ENCODE measurements at regions not wholly inside any gene's neighbourhood (a gene's known extent, or its start where the extent isn't known, plus 50 kb on each side); places are given as distances from the start of the nearest gene placed in this dataset.

- H3K9ac ChIP-seq (ENCODE audit: insufficient read length), result no peak overlapping the region
- H3K27ac ChIP-seq, result no peak overlapping the region
- no peak overlapping the region for H3K4me3 ChIP-seq
- H3K9me3 ChIP-seq (ENCODE audit: low read depth, low read length), result no peaks in the 10 kb centered on the region
- no peak for TF ChIP-seq FOXP2 (optimal IDR thresholded peaks at IDR 0.05; ENCODE audit: control extremely low read depth, extremely low read length, insufficient read depth)
- TF ChIP-seq EZH2 (IDR thresholded peaks at IDR 0.05), result no peak
- TF ChIP-seq POLR2AphosphoS5 (IDR thresholded peaks at IDR 0.05; ENCODE audit: borderline replicate concordance, low read depth, low read length), result no peak
- DNase-seq (ENCODE audit: low read depth, low spot score), result no peak
- no peaks in the 10 kb centered on the region for H3K36me3 ChIP-seq (ENCODE audit: insufficient read depth, low read length)
Measured at GRCh38 chrX:14406225-14406624, 123.1 kb upstream of the GLRA2 start.

GRCh38 chrX:14398725-14399124, 130.6 kb upstream of the GLRA2 start:
- H3K36me3 ChIP-seq (ENCODE audit: insufficient read depth, low read length), result no peaks in the 10 kb centered on the region
- no peak for DNase-seq (ENCODE audit: low read depth, low spot score)
- H3K4me3 ChIP-seq, result no peak overlapping the region
- no peak overlapping the region for H3K9ac ChIP-seq (ENCODE audit: insufficient read length)
- no peak overlapping the region for H3K27ac ChIP-seq
- no peaks in the 10 kb centered on the region for H3K9me3 ChIP-seq (ENCODE audit: low read depth, low read length)
- TF ChIP-seq EZH2 (IDR thresholded peaks at IDR 0.05) (no peak), POLR2AphosphoS5 (IDR thresholded peaks at IDR 0.05; ENCODE audit: borderline replicate concordance, low read depth, low read length) (no peak), FOXP2 (optimal IDR thresholded peaks at IDR 0.05; ENCODE audit: control extremely low read depth, extremely low read length, insufficient read depth) (no peak)

- H3K36me3 ChIP-seq (ENCODE audit: insufficient read depth, low read length), result no peaks in the 10 kb centered on the region
- TF ChIP-seq FOXP2 (optimal IDR thresholded peaks at IDR 0.05; ENCODE audit: control extremely low read depth, extremely low read length, insufficient read depth) (no peak), EZH2 (IDR thresholded peaks at IDR 0.05) (no peak), POLR2AphosphoS5 (IDR thresholded peaks at IDR 0.05; ENCODE audit: borderline replicate concordance, low read depth, low read length) (no peak)
Measured at GRCh38 chrX:14389682-14390081, 139.7 kb upstream of the GLRA2 start.

GRCh38 chrX:14386981-14387380, 142.4 kb upstream of the GLRA2 start:
- H3K9ac ChIP-seq (ENCODE audit: insufficient read length), result no peak overlapping the region
- H3K36me3 ChIP-seq (ENCODE audit: insufficient read depth, low read length), result no peaks in the 10 kb centered on the region
- no peak overlapping the region for H3K27ac ChIP-seq
- TF ChIP-seq EZH2 (IDR thresholded peaks at IDR 0.05) (no peak), FOXP2 (optimal IDR thresholded peaks at IDR 0.05; ENCODE audit: control extremely low read depth, extremely low read length, insufficient read depth) (no peak), POLR2AphosphoS5 (IDR thresholded peaks at IDR 0.05; ENCODE audit: borderline replicate concordance, low read depth, low read length) (no peak)
- no peak for DNase-seq (ENCODE audit: low read depth, low spot score)
- H3K9me3 ChIP-seq (ENCODE audit: low read depth, low read length), result no peaks in the 10 kb centered on the region
- H3K4me3 ChIP-seq, result no peak overlapping the region

More at GRCh38 chrX:14389682-14390081, 139.7 kb upstream of the GLRA2 start:
- Histone ChIP-seq H3K27ac (no peak overlapping the region), H3K9ac (ENCODE audit: insufficient read length) (no peak overlapping the region), H3K9me3 (ENCODE audit: low read depth, low read length) (no peaks in the 10 kb centered on the region), H3K4me3 (no peak overlapping the region)
- DNase-seq (ENCODE audit: low read depth, low spot score), result no peak

GRCh38 chrX:14380044-14380443, 149.3 kb upstream of the GLRA2 start:
- no peak overlapping the region for H3K9ac ChIP-seq (ENCODE audit: insufficient read length)
- no peak for TF ChIP-seq POLR2AphosphoS5 (IDR thresholded peaks at IDR 0.05; ENCODE audit: borderline replicate concordance, low read depth, low read length)
- TF ChIP-seq EZH2 (IDR thresholded peaks at IDR 0.05), result no peak
- no peak for TF ChIP-seq FOXP2 (optimal IDR thresholded peaks at IDR 0.05; ENCODE audit: control extremely low read depth, extremely low read length, insufficient read depth)
- H3K27ac ChIP-seq, result no peak overlapping the region
- no peak for DNase-seq (ENCODE audit: low read depth, low spot score)
- H3K36me3 ChIP-seq (ENCODE audit: insufficient read depth, low read length), result no peaks in the 10 kb centered on the region
- H3K9me3 ChIP-seq (ENCODE audit: low read depth, low read length), result no peaks in the 10 kb centered on the region
- H3K4me3 ChIP-seq, result no peak overlapping the region

- no peak overlapping the region for H3K4me3 ChIP-seq
- TF ChIP-seq FOXP2 (optimal IDR thresholded peaks at IDR 0.05; ENCODE audit: control extremely low read depth, extremely low read length, insufficient read depth) (no peak), POLR2AphosphoS5 (IDR thresholded peaks at IDR 0.05; ENCODE audit: borderline replicate concordance, low read depth, low read length) (no peak), EZH2 (IDR thresholded peaks at IDR 0.05) (no peak)
- no peak overlapping the region for H3K27ac ChIP-seq
- DNase-seq (ENCODE audit: low read depth, low spot score), result no peak
- no peaks in the 10 kb centered on the region for H3K9me3 ChIP-seq (ENCODE audit: low read depth, low read length)
- H3K36me3 ChIP-seq (ENCODE audit: insufficient read depth, low read length), result no peaks in the 10 kb centered on the region
- H3K9ac ChIP-seq (ENCODE audit: insufficient read length), result no peak overlapping the region
Measured at GRCh38 chrX:14377427-14377826, 151.9 kb upstream of the GLRA2 start.

- no peak overlapping the region for H3K27ac ChIP-seq
- no peak overlapping the region for H3K4me3 ChIP-seq
- H3K9ac ChIP-seq (ENCODE audit: insufficient read length), result no peak overlapping the region
- TF ChIP-seq FOXP2 (optimal IDR thresholded peaks at IDR 0.05; ENCODE audit: control extremely low read depth, extremely low read length, insufficient read depth) (no peak), POLR2AphosphoS5 (IDR thresholded peaks at IDR 0.05; ENCODE audit: borderline replicate concordance, low read depth, low read length) (no peak), EZH2 (IDR thresholded peaks at IDR 0.05) (no peak)
- H3K9me3 ChIP-seq (ENCODE audit: low read depth, low read length), result no peaks in the 10 kb centered on the region
- no peaks in the 10 kb centered on the region for H3K36me3 ChIP-seq (ENCODE audit: insufficient read depth, low read length)
- no peak for DNase-seq (ENCODE audit: low read depth, low spot score)
Measured at GRCh38 chrX:14363728-14364127, 165.6 kb upstream of the GLRA2 start.

- Histone ChIP-seq H3K4me3 (no peak overlapping the region), H3K27ac (no peak overlapping the region), H3K9ac (ENCODE audit: insufficient read length) (no peak overlapping the region), H3K9me3 (ENCODE audit: low read depth, low read length) (no peaks in the 10 kb centered on the region), H3K36me3 (ENCODE audit: insufficient read depth, low read length) (no peaks in the 10 kb centered on the region)
- DNase-seq (ENCODE audit: low read depth, low spot score), result no peak
- TF ChIP-seq POLR2AphosphoS5 (IDR thresholded peaks at IDR 0.05; ENCODE audit: borderline replicate concordance, low read depth, low read length), result no peak
- no peak for TF ChIP-seq FOXP2 (optimal IDR thresholded peaks at IDR 0.05; ENCODE audit: control extremely low read depth, extremely low read length, insufficient read depth)
- no peak for TF ChIP-seq EZH2 (IDR thresholded peaks at IDR 0.05)
Measured at GRCh38 chrX:14362721-14363120, 166.6 kb upstream of the GLRA2 start.

- Histone ChIP-seq H3K9ac (ENCODE audit: insufficient read length) (no peak overlapping the region), H3K36me3 (ENCODE audit: insufficient read depth, low read length) (no peaks in the 10 kb centered on the region), H3K27ac (no peak overlapping the region), H3K9me3 (ENCODE audit: low read depth, low read length) (no peaks in the 10 kb centered on the region), H3K4me3 (no peak overlapping the region)
- no peak for DNase-seq (ENCODE audit: low read depth, low spot score)
- no peak for TF ChIP-seq EZH2 (IDR thresholded peaks at IDR 0.05)
- no peak for TF ChIP-seq FOXP2 (optimal IDR thresholded peaks at IDR 0.05; ENCODE audit: control extremely low read depth, extremely low read length, insufficient read depth)
- no peak for TF ChIP-seq POLR2AphosphoS5 (IDR thresholded peaks at IDR 0.05; ENCODE audit: borderline replicate concordance, low read depth, low read length)
Measured at GRCh38 chrX:14361435-14361834, 167.9 kb upstream of the GLRA2 start.
